ENCODE measurements at regions not wholly inside any gene's neighbourhood (a gene's known extent, or its start where the extent isn't known, plus 50 kb on each side); places are given as distances from the start of the nearest gene placed in this dataset.

DNA sequence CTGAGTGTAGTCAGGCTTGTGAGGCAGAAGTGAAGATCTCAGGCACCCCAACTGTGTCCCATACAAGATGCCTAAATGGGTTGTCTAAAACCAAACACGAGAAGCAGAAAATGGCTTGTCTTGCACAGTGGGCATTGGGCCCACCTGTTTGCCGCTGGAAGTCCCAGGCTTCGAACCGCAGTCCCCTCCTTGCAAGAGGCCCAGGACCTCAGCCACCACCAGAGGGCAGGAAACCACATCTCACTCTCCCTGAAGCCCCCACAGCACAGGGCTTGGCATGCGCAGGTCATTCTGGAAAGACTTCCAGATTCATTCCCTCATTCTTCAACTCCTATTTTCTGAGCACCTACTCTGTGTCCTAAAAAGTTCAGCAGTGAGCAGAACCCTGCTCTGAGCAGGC, 973.7 kb downstream of the UQCRFS1 start:
- ATAC-seq: no peak
- DNase-seq: no peak
- TF ChIP-seq, protein P1, sequence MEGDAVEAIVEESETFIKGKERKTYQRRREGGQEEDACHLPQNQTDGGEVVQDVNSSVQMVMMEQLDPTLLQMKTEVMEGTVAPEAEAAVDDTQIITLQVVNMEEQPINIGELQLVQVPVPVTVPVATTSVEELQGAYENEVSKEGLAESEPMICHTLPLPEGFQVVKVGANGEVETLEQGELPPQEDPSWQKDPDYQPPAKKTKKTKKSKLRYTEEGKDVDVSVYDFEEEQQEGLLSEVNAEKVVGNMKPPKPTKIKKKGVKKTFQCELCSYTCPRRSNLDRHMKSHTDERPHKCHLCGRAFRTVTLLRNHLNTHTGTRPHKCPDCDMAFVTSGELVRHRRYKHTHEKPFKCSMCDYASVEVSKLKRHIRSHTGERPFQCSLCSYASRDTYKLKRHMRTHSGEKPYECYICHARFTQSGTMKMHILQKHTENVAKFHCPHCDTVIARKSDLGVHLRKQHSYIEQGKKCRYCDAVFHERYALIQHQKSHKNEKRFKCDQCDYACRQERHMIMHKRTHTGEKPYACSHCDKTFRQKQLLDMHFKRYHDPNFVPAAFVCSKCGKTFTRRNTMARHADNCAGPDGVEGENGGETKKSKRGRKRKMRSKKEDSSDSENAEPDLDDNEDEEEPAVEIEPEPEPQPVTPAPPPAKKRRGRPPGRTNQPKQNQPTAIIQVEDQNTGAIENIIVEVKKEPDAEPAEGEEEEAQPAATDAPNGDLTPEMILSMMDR (IDR thresholded peaks at IDR 0.05): no peak

DNA sequence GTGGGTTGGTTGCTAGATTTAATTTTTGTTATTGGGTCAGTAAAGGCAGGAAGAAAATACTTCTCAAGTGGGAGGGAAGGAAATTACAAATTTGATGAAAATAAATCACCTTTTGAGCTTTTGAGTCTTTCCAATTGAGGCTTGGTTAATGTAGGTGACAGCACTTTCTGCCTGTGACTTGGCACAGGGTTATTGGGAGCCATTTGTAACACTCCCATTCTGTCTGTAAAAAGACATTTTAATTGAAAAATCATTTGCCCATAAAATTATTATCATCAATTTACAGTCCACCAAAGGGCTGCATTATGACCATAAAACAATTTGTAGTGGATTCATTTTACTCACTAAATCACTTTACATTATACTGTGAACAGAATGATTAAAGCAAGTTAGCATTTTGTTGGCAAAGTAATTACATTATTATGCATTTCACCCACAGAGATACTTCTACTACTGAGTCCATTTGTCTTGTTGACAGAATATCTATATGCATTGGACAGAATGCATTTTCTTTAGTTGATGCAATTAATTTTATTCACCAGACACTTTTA, 974.6 kb downstream of the UQCRFS1 start:
- ATAC-seq: no peak
- H3K36me3 ChIP-seq: no peaks in the 10 kb centered on the region
- H3K4me3 ChIP-seq: no peak overlapping the region
- no peaks in the 10 kb centered on the region for H3K4me1 ChIP-seq
- no peak for DNase-seq
- no peaks in the 10 kb centered on the region for H3K9me3 ChIP-seq
- intact Hi-C loops (cut with DNase I): no loop called here
- TF ChIP-seq, protein P1 (IDR thresholded peaks at IDR 0.05): no peak
- H3K27me3 ChIP-seq: peaks cover 0 to 21% of the 10 kb centered on the region in 2 donors
- H3K27ac ChIP-seq: no peak overlapping the region

More for the DNA sequence above, 973.7 kb downstream of the UQCRFS1 start:
- Histone ChIP-seq H3K4me1 (no peaks in the 10 kb centered on the region), H3K27me3 (peaks cover 0 to 21% of the 10 kb centered on the region in 2 donors), H3K4me3 (no peak overlapping the region), H3K36me3 (no peaks in the 10 kb centered on the region), H3K27ac (no peak overlapping the region), H3K9me3 (no peaks in the 10 kb centered on the region)
- intact Hi-C loops (cut with DNase I): no loop called here

DNA sequence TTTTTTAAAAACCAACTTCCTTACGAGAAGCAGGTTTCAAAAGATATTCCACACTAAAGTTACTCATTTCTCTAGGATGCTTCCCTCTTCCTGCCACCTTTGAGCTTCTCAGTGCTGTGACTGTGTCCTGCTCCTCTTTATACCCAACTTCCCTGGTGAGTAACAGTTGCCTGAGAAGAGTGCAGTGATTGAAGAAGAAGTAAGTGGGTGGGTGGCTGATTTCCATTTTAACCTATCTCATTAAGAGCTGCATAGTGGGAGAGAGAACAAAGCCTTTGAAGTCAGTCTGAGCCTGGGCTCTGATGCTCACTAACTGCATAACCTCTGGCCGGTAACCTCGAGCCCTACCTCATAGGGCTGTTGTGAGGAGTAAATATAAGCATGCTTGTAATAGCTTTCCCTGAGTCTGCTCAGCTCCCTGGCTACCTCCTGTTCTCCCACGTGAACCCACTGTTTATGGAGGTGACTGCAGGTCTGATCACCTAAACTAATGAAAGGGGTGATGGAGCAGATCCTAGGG, 977.3 kb downstream of the UQCRFS1 start:
- intact Hi-C loops (cut with DNase I): no loop called here
- DNase-seq (no peak), ATAC-seq (no peak)
- no peak overlapping the region for H3K27ac ChIP-seq
- no peaks in the 10 kb centered on the region for H3K4me1 ChIP-seq
- no peaks in the 10 kb centered on the region for H3K36me3 ChIP-seq
- TF ChIP-seq, protein P1 (IDR thresholded peaks at IDR 0.05): no peak
- peaks cover 0 to 21% of the 10 kb centered on the region in 2 donors for H3K27me3 ChIP-seq
- no peaks in the 10 kb centered on the region for H3K9me3 ChIP-seq
- no peak overlapping the region for H3K4me3 ChIP-seq

DNA sequence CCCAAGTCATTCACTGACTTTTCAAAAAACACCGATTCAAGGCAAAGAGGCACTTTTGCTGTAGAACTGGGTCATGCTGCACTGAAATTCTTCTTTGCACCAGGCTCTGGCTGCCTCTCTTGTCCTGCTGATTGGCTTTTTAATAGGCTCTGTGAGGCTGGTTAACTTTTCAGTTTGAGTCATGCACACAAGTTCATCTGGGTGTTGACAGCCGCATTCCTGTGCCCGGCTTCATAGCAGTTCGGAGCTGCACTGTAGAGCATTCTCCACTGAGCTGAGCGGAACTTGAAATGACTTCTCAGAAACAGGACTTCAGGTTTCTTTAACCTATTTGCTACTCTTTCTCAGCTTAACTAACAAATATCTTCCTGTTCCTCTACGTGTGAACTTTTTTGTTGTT, 978.3 kb downstream of the UQCRFS1 start:
- no peak for ATAC-seq
- peaks cover 0 to 21% of the 10 kb centered on the region in 2 donors for H3K27me3 ChIP-seq
- H3K27ac ChIP-seq: no peak overlapping the region
- DNase-seq: no peak
- no peaks in the 10 kb centered on the region for H3K36me3 ChIP-seq
- no peaks in the 10 kb centered on the region for H3K4me1 ChIP-seq
- no peaks in the 10 kb centered on the region for H3K9me3 ChIP-seq
- no peak overlapping the region for H3K4me3 ChIP-seq
- TF ChIP-seq, protein P1 (IDR thresholded peaks at IDR 0.05): no peak
- intact Hi-C loops (cut with DNase I): no loop called here

DNA sequence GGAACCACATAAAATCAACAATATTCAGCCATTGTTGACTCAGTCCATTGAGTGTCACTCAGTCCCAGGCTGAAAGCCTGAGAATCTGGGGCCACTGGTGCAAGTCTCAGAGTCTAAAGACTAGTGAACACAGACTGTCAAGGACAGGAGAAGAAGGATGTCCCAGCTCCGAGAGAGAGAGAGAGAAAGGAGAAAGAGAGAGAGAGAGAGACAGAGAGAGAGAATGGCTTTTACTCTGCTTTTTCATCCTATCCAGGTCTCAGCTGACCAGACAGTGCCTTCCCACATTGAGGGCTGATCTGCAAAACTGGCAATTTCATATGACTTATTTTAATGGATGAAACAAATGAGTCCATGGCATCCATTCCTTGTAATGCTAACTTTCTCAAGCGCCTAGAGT, 984.1 kb downstream of the UQCRFS1 start:
- no peaks in the 10 kb centered on the region for H3K36me3 ChIP-seq
- H3K4me3 ChIP-seq: no peak overlapping the region
- TF ChIP-seq, protein P1 (IDR thresholded peaks at IDR 0.05): no peak
- no peaks in the 10 kb centered on the region for H3K9me3 ChIP-seq
- H3K4me1 ChIP-seq: no peaks in the 10 kb centered on the region
- ATAC-seq: no peak
- intact Hi-C loops (cut with DNase I): no loop called here
- no peak for DNase-seq
- H3K27ac ChIP-seq: no peak overlapping the region
- no peaks in the 10 kb centered on the region for H3K27me3 ChIP-seq

All from left lung (tissue), 4 donors.